Panc1 (cell line): ENCODE measurements at regions not wholly inside any gene's neighbourhood (a gene's known extent, or its start where the extent isn't known, plus 50 kb on each side); places are given as distances from the start of the nearest gene placed in this dataset.

ENCODE experiments used
- ATAC-seq: fragments of 200-7000 bp; cut with Tn5 transposase; 2 replicates; pipeline ENCODE4 v1.9.1; 2020; ENCODE audit warnings: mild to moderate bottlenecking, moderate library complexity
- BruUV-seq: library from RNA; stranded (reverse); fragments of 400-500 nt; replicated peaks from 2 replicates; lab custom pipeline; 2021; lab: Mats Ljungman, UMichigan
- CTCF ChIA-PET: fragments of 300-600 bp; sonication (Branson Sonifier 250); formaldehyde crosslinking; loops from one replicate; lab custom pipeline; 2022; ENCODE audit warnings: antibody characterized with exemption; lab: Charles Lee
- POLR2A ChIA-PET: fragments of 300-600 bp; sonication (Branson Sonifier 250); formaldehyde crosslinking; loops from one replicate; lab custom pipeline; 2022; ENCODE audit warnings: antibody characterized with exemption; lab: Charles Lee
- DNase-seq: peaks from one replicate; pipeline ENCODE4 v3.0.0-alpha.2; 2010; ENCODE audit warnings: low read depth, low spot score
- H3K27ac ChIP-seq: 2 replicates; pipeline ENCODE4 v1.5.1; 2011; ENCODE audit warnings: mild to moderate bottlenecking, low read length, inconsistent platforms
- H3K27me3 ChIP-seq: fragments of 200-500 bp; sonication (Bioruptor generic); 2 replicates; pipeline ENCODE4 v1.6.0; 2014; ENCODE audit warnings: low read length, inconsistent platforms; ENCODE audit not compliant: control insufficient read depth, insufficient read depth
- H3K36me3 ChIP-seq: fragments of 200-500 bp; sonication (Bioruptor generic); 2 replicates; pipeline ENCODE4 v1.5.1; 2014; ENCODE audit warnings: inconsistent platforms, mild to moderate bottlenecking, low read length, moderate library complexity; ENCODE audit not compliant: control insufficient read depth, insufficient read depth
- H3K4me1 ChIP-seq: 2 replicates; pipeline ENCODE4 v1.5.1; 2011; ENCODE audit warnings: inconsistent platforms, mild to moderate bottlenecking, low read length, moderate library complexity; ENCODE audit not compliant: control insufficient read depth, insufficient read depth
- H3K4me3 ChIP-seq, 2 experiments: 2 replicates each; pipeline ENCODE4 v1.5.1; 2011 to 2012; ENCODE audit warnings: low read depth in 2 of 2, low read length in 2 of 2, mild to moderate bottlenecking in 2 of 2, inconsistent platforms in 1 of 2, moderate library complexity in 1 of 2
- H3K9me3 ChIP-seq: fragments of 200-500 bp; sonication (Bioruptor generic); 2 replicates; pipeline ENCODE4 v1.5.1; 2014; ENCODE audit warnings: low read depth, mild to moderate bottlenecking, inconsistent platforms, low read length, moderate library complexity; ENCODE audit not compliant: control insufficient read depth, insufficient read depth
- POLR2AphosphoS5 ChIP-seq: IDR thresholded peaks from 2 replicates; pipeline ENCODE4 v1.6.1; 2012; ENCODE audit warnings: mild to moderate bottlenecking, low read depth, low read length, moderate library complexity
- REST ChIP-seq, 2 experiments: IDR thresholded peaks; 2 replicates each; pipeline ENCODE4 v1.6.1; 2011 to 2012; ENCODE audit warnings: low read depth in 2 of 2, control low read depth in 1 of 2, low read length in 1 of 2, mild to moderate bottlenecking in 1 of 2, moderate library complexity in 1 of 2; ENCODE audit not compliant: insufficient read depth in 1 of 2
- SIN3A ChIP-seq: IDR thresholded peaks from 2 replicates; pipeline ENCODE4 v1.6.1; 2012; ENCODE audit warnings: low read depth, mild to moderate bottlenecking, low read length, moderate library complexity, borderline replicate concordance; ENCODE audit not compliant: insufficient read depth
- TCF7L2 ChIP-seq: IDR thresholded peaks from 2 replicates; pipeline ENCODE4 v1.6.1; 2011; ENCODE audit warnings: mild to moderate bottlenecking, low read depth, low read length, inconsistent platforms
- in situ Hi-C: cut with HindIII; loops from 2 replicates; pipeline ENCODE4 v1.10.0; 2016; ENCODE audit warnings: low sequenced_read_pairs, low pct_unique_long_range_greater_than_20kb
- intact Hi-C: fragments of 100-400 bp; cut with micrococcal nuclease; formaldehyde crosslinking; loops from one replicate; pipeline ENCODE4 v1.10.0; 2022; ENCODE audit not compliant: unreplicated experiment
- TF ChIP-seq, protein P1 (sequence below): fragments of 450-650 bp; IDR thresholded peaks from 2 replicates; pipeline ENCODE4 v1.5.1; 2017; ENCODE audit warnings: mild to moderate bottlenecking

DNA sequence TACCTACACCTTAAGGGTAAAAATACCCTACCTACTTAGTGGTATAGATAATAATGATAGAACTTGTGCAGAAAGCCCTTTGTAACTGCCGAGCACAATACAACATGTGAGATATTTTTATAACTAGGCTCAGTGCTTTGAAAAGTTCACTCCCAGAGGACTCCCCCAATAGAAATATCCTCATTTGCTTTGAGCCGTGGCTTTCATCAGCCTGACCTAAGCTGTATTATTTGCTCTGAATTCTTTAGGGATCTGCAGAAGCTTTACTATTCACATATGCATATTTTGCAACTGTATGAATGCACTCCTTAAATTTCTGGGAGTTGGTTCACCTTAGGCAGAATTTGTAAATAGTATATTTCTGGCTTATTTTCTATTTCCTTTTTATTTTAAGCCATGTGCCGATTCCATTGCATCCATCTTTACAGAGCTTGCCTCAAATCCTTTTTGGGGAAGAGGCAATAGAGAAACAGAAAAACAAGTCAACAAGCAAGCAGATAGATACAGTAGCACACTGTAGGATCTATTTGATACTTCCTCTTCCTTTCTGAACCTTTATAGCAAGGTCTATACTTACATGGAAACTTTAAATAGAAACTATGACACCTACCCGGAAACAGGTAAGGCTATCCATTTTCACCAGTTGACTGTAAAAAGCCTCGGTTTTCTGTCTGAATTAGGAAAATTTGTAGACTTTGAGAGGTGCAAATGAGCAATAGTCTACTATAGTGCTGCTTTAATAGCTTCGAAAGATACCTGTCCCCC, 242.5 kb upstream of the VCX3A start:
- no peak for TF ChIP-seq POLR2AphosphoS5
- no peak for TF ChIP-seq SIN3A
- Histone ChIP-seq H3K27me3 (no peaks in the 10 kb centered on the region), H3K36me3 (no peaks in the 10 kb centered on the region), H3K27ac (no peak overlapping the region), H3K4me3 (no peak overlapping the region), H3K9me3 (no peaks in the 10 kb centered on the region), H3K4me1 (no peaks in the 10 kb centered on the region)
- in situ Hi-C loops: no loop called here
- ChIA-PET CTCF (no interaction called here), POLR2A (no interaction called here)
- DNase-seq (no peak), ATAC-seq (no peak)
- no TSS peak for BruUV-seq
- intact Hi-C loops: no loop called here

GRCh38 chrX:6770936-6771335, 236.0 kb upstream of the VCX3A start:
- no peaks in the 10 kb centered on the region for H3K4me1 ChIP-seq
- ChIA-PET CTCF (no interaction called here), POLR2A (no interaction called here)
- DNase-seq (no peak), ATAC-seq (no peak)
- H3K27ac ChIP-seq: no peak overlapping the region
- intact Hi-C loops: no loop called here
- no TSS peak for BruUV-seq
- H3K27me3 ChIP-seq: no peaks in the 10 kb centered on the region
- H3K4me3 ChIP-seq: no peak overlapping the region
- no peaks in the 10 kb centered on the region for H3K36me3 ChIP-seq
- in situ Hi-C loops: no loop called here
- TF ChIP-seq REST (IDR thresholded peaks at IDR 0.05; ENCODE audit: insufficient read depth in 1 of 2, low read depth in 2 of 2, low read length in 1 of 2): no peak
- no peak for TF ChIP-seq POLR2AphosphoS5
- TF ChIP-seq, protein P1, sequence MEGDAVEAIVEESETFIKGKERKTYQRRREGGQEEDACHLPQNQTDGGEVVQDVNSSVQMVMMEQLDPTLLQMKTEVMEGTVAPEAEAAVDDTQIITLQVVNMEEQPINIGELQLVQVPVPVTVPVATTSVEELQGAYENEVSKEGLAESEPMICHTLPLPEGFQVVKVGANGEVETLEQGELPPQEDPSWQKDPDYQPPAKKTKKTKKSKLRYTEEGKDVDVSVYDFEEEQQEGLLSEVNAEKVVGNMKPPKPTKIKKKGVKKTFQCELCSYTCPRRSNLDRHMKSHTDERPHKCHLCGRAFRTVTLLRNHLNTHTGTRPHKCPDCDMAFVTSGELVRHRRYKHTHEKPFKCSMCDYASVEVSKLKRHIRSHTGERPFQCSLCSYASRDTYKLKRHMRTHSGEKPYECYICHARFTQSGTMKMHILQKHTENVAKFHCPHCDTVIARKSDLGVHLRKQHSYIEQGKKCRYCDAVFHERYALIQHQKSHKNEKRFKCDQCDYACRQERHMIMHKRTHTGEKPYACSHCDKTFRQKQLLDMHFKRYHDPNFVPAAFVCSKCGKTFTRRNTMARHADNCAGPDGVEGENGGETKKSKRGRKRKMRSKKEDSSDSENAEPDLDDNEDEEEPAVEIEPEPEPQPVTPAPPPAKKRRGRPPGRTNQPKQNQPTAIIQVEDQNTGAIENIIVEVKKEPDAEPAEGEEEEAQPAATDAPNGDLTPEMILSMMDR: no peak
- TF ChIP-seq SIN3A: no peak
- TF ChIP-seq TCF7L2: no peak
- H3K9me3 ChIP-seq: no peaks in the 10 kb centered on the region

DNA sequence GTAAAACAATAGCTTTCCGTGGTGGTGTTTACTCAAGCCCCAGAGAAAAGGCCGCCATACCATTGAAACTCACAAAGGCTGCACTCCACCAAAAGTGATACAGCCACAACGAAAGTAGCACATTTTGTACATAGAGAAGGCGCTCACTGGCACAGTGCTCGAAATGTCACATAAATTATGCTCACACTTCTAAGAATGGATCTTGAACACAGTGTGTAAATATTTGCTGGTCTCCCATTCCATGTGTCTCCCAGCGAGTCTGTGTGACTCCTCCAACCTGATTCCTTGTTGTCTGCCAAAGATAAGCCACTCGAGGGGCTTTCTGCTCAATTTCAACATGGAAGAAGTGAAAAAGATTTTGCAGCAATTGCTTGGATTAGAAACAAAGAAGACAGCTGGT, 234.0 kb upstream of the VCX3A start:
- no peak for DNase-seq
- no peaks in the 10 kb centered on the region for H3K27me3 ChIP-seq
- no TSS peak for BruUV-seq
- intact Hi-C loops: no loop called here
- ATAC-seq: no peak
- ChIA-PET POLR2A (no interaction called here), CTCF (no interaction called here)
- H3K4me1 ChIP-seq: no peaks in the 10 kb centered on the region
- H3K9me3 ChIP-seq: no peaks in the 10 kb centered on the region
- no peak overlapping the region for H3K4me3 ChIP-seq
- no peak for TF ChIP-seq REST (IDR thresholded peaks at IDR 0.05; ENCODE audit: insufficient read depth in 1 of 2, low read depth in 2 of 2, low read length in 1 of 2)
- TF ChIP-seq TCF7L2: no peak
- no peak for TF ChIP-seq SIN3A
- TF ChIP-seq POLR2AphosphoS5: no peak
- TF ChIP-seq, protein P1: no peak
- no peaks in the 10 kb centered on the region for H3K36me3 ChIP-seq
- no peak overlapping the region for H3K27ac ChIP-seq
- in situ Hi-C loops: no loop called here
